HEK293 (cell line): ENCODE measurements at regions not wholly inside any gene's neighbourhood (a gene's known extent, or its start where the extent isn't known, plus 50 kb on each side); places are given as distances from the start of the nearest gene placed in this dataset.
"Not testable (repeated sequence)": the region's sequence is repeated elsewhere in the genome, so short reads cannot be mapped to it uniquely, and the experiment has no call there.

Experiments used
- CTCF ChIA-PET: fragments of 350-600 bp; formaldehyde crosslinking; extraction: SDS; loops from one replicate; lab custom pipeline; 2021; ENCODE audit warnings: antibody characterized with exemption; lab: Yijun Ruan, JAX
- POLR2A ChIA-PET: fragments of 300-600 bp; formaldehyde crosslinking; extraction: SDS; loops from one replicate; lab custom pipeline; 2020; ENCODE audit warnings: antibody characterized with exemption, inconsistent platforms; lab: Yijun Ruan, JAX
- H3K27ac ChIP-seq: fragments of 200-500 bp; sonication (Bioruptor generic); 2 replicates; pipeline ENCODE4 v1.5.1; 2014; ENCODE audit warnings: low read depth, low read length, control low read depth, inconsistent platforms; ENCODE audit errors: extremely low read depth
- H3K36me3 ChIP-seq, 2 experiments: fragments of 200-500 bp in 1 of 2; sonication (Bioruptor generic) in 1 of 2; 1 replicate in 1 of 2; 2 replicates in 1 of 2; pipeline ENCODE4 v1.5.1; 2014 to 2017; ENCODE audit warnings: inconsistent platforms in 2 of 2, low read length in 2 of 2; ENCODE audit not compliant: control insufficient read depth in 2 of 2, insufficient read depth in 1 of 2
- H3K4me1 ChIP-seq: fragments of 200-500 bp; sonication (Bioruptor generic); 2 replicates; pipeline ENCODE4 v1.5.1; 2014; ENCODE audit warnings: mild to moderate bottlenecking, low read length, inconsistent platforms; ENCODE audit not compliant: control insufficient read depth, insufficient read depth
- H3K4me3 ChIP-seq: 2 replicates; pipeline ENCODE4 v1.5.1; 2011; ENCODE audit warnings: low read depth, mild to moderate bottlenecking, control low read depth, low read length, moderate library complexity
- H3K9me3 ChIP-seq: fragments of 200-500 bp; sonication (Bioruptor generic); 2 replicates; pipeline ENCODE4 v1.5.1; 2014; ENCODE audit warnings: low read depth, low read length, inconsistent platforms; ENCODE audit not compliant: control insufficient read depth, insufficient read depth
- GLI2 ChIP-seq: fragments of 450-650 bp; formaldehyde crosslinking; IDR thresholded peaks from 2 replicates; pipeline ENCODE4; 2017; ENCODE audit warnings: missing biosample characterization, missing genetic modification characterization, low read depth, borderline replicate concordance
- GLI4 ChIP-seq: fragments of 450-650 bp; formaldehyde crosslinking; IDR thresholded peaks from 2 replicates; pipeline ENCODE4 v1.5.1; 2016; ENCODE audit warnings: missing biosample characterization, missing genetic modification characterization
- OSR2 ChIP-seq: fragments of 450-650 bp; formaldehyde crosslinking; IDR thresholded peaks from 2 replicates; pipeline ENCODE4 v1.5.1; 2016; ENCODE audit warnings: missing biosample characterization, missing genetic modification characterization
- YY1 ChIP-seq: fragments of 450-650 bp; formaldehyde crosslinking; IDR thresholded peaks from 2 replicates; pipeline ENCODE4 v1.5.1; 2018; ENCODE audit warnings: missing biosample characterization, missing genetic modification characterization
- YY2 ChIP-seq: fragments of 450-650 bp; formaldehyde crosslinking; IDR thresholded peaks from 2 replicates; pipeline ENCODE4 v1.5.1; 2016; ENCODE audit warnings: missing biosample characterization, missing genetic modification characterization
- ZBTB17 ChIP-seq: fragments of 450-650 bp; formaldehyde crosslinking; IDR thresholded peaks from 2 replicates; pipeline ENCODE4 v1.5.1; 2016; ENCODE audit warnings: missing biosample characterization, missing genetic modification characterization
- ZBTB20 ChIP-seq: fragments of 450-650 bp; formaldehyde crosslinking; IDR thresholded peaks from 2 replicates; pipeline ENCODE4 v1.5.1; 2016; ENCODE audit warnings: missing biosample characterization, missing genetic modification characterization
- ZBTB26 ChIP-seq: fragments of 450-650 bp; formaldehyde crosslinking; optimal IDR thresholded peaks from 2 replicates; pipeline ENCODE3; 2016; ENCODE audit warnings: missing biosample characterization, mild to moderate bottlenecking, missing genetic modification characterization
- ZEB2 ChIP-seq: fragments of 450-650 bp; formaldehyde crosslinking; IDR thresholded peaks from 2 replicates; pipeline ENCODE4 v1.5.1; 2016; ENCODE audit warnings: missing biosample characterization, missing genetic modification characterization
- ZNF214 ChIP-seq: fragments of 450-650 bp; formaldehyde crosslinking; IDR thresholded peaks from 2 replicates; pipeline ENCODE4 v1.5.1; 2017; ENCODE audit warnings: missing biosample characterization, mild to moderate bottlenecking, missing genetic modification characterization, borderline replicate concordance
- ZNF24 ChIP-seq: fragments of 450-650 bp; formaldehyde crosslinking; IDR thresholded peaks from 2 replicates; pipeline ENCODE4 v1.5.1; 2016; ENCODE audit warnings: missing biosample characterization, missing genetic modification characterization
- ZNF311 ChIP-seq: fragments of 450-650 bp; formaldehyde crosslinking; IDR thresholded peaks from 2 replicates; pipeline ENCODE4 v1.5.1; 2017; ENCODE audit warnings: missing biosample characterization, missing genetic modification characterization, borderline replicate concordance
- ZNF398 ChIP-seq: fragments of 450-650 bp; formaldehyde crosslinking; IDR thresholded peaks from 2 replicates; pipeline ENCODE4 v1.5.1; 2017; ENCODE audit warnings: missing biosample characterization, missing genetic modification characterization
- ZNF544 ChIP-seq: fragments of 450-650 bp; formaldehyde crosslinking; IDR thresholded peaks from 2 replicates; pipeline ENCODE4 v1.5.0; 2017; ENCODE audit warnings: missing biosample characterization, missing genetic modification characterization
- ZNF548 ChIP-seq: fragments of 450-650 bp; formaldehyde crosslinking; IDR thresholded peaks from 2 replicates; pipeline ENCODE4 v1.5.1; 2016; ENCODE audit warnings: missing biosample characterization, missing genetic modification characterization
- ZNF571 ChIP-seq: fragments of 450-650 bp; formaldehyde crosslinking; IDR thresholded peaks from 2 replicates; pipeline ENCODE4 v1.5.0; 2017; ENCODE audit warnings: missing biosample characterization, missing genetic modification characterization
- ZNF645 ChIP-seq: fragments of 450-650 bp; formaldehyde crosslinking; IDR thresholded peaks from 2 replicates; pipeline ENCODE4; 2016; ENCODE audit warnings: missing biosample characterization, missing genetic modification characterization
- ZNF654 ChIP-seq: fragments of 450-650 bp; formaldehyde crosslinking; IDR thresholded peaks from 2 replicates; pipeline ENCODE4 v1.5.1; 2016; ENCODE audit warnings: low read depth, missing biosample characterization, missing genetic modification characterization
- ZNF664 ChIP-seq: fragments of 450-650 bp; formaldehyde crosslinking; IDR thresholded peaks from 2 replicates; pipeline ENCODE4 v1.5.1; 2016; ENCODE audit warnings: missing biosample characterization, missing genetic modification characterization
- TF ChIP-seq, protein P1 (sequence below): IDR thresholded peaks from 2 replicates; pipeline ENCODE4 v1.6.1; 2011; ENCODE audit warnings: mild to moderate bottlenecking, low read depth, low read length, borderline replicate concordance
- TF ChIP-seq, protein P2 (sequence below): fragments of 450-650 bp; IDR thresholded peaks from 2 replicates; pipeline ENCODE4 v1.5.1; 2018; ENCODE audit warnings: missing biosample characterization, mild to moderate bottlenecking, missing genetic modification characterization

DNA sequence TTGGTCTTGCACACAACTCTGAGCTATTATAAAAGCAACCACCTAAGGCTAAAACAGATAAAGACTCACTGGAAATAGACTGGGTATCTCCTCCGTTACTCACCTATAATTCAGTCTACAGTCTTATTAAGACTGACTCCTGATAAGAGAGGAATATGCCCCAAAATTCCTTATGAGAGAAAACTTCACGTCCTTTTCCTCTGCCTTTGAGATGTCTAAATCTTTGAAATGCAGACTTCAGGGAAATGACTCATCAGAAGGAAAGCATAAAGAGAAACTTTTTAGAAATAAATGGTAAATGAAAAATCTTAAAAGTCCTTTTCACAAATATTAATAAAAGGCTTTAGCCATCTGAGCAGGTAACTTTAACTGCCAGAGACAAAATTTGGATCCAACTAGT lies 187.5 kb upstream of the RTL1 start:
- ChIA-PET POLR2A (no interaction called here), CTCF (no interaction called here)
- Histone ChIP-seq H3K36me3 (no peaks in the 10 kb centered on the region), H3K4me3 (no peak overlapping the region), H3K27ac (no peak overlapping the region), H3K9me3 (no peaks in the 10 kb centered on the region), H3K4me1 (no peaks in the 10 kb centered on the region)
- no peak for TF ChIP-seq ZBTB17
- no peak for TF ChIP-seq GLI2 (tag by site-specific recombination)

DNA sequence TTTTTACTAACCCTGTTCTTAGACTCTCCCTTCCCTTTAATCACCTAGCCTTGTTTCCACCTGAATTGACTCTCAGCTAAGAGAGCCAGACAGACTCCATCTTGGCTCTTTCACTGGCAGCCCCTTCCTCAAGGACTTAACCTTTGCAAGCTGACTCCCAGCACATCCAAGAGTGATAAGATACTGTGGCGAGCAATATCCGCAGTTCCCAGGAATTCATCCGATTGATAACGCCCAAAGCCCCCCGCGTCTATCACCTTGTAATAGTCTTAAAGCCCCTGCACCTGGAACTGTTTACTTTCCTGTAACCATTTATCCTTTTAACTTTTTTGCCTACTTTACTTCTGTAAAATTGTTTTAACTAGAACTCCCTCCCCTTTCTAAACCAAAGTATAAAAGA lies 191.4 kb upstream of the RTL1 start:
- H3K4me3 ChIP-seq, POLR2A ChIA-PET, H3K27ac ChIP-seq, CTCF ChIA-PET, H3K36me3 ChIP-seq, H3K4me1 ChIP-seq, H3K9me3 ChIP-seq: not testable (repeated sequence)

GRCh38 chr14:101096551-101096950 lies 193.0 kb upstream of the RTL1 start:
- CTCF ChIA-PET, result interaction anchor here (0.6 kb wide), 1 partner anchor 712 kb away, joined by 3 read pairs; no protein-coding TSS in a partner anchor
- no peaks in the 10 kb centered on the region; the same call in 1 of the 2 replicates for H3K9me3 ChIP-seq
- no peaks in the 10 kb centered on the region for H3K4me1 ChIP-seq
- H3K36me3 ChIP-seq, result no peaks in the 10 kb centered on the region
- no peak overlapping the region for H3K27ac ChIP-seq
- POLR2A ChIA-PET, result interaction anchor here (0.6 kb wide), 1 partner anchor 71 kb away, joined by 3 read pairs; no protein-coding TSS in a partner anchor
- TF ChIP-seq ZNF311 (tag by site-specific recombination), result no peak
- no peak overlapping the region for H3K4me3 ChIP-seq

DNA sequence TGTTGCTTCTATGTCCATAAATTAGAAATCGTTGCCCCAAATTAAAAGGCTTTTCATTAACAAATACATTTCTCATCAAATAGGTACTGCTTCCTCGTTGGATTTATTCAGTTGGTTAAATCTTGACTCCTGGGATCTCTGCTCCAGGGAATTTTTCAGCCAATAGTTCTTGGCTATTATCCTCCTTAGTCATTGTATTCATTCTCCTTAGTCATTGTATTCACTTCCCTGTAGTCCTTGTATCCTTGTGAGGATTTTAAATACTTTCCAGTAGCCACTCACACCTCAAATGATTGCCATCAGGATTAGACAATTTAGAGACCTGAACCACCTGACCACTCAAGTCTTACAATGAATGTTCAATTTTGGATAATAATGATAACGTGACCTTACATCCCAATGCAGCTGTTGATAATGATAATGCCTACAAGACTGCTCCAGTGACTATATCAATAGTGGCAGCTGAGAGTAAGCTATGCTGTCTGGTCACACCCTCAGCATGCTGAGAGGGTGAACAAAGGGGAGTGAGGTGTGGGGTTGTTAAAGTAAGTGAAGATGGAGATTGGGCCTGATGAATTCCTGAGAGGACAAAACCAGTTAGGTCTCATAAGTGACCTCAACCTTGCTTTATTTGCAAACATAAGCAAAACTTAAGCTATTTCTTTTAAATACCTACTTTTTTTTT lies 193.7 kb upstream of the RTL1 start:
- Histone ChIP-seq H3K4me3 (no peak overlapping the region), H3K9me3 (no peaks in the 10 kb centered on the region; the same call in 1 of the 2 replicates), H3K36me3 (no peaks in the 10 kb centered on the region), H3K4me1 (no peaks in the 10 kb centered on the region), H3K27ac (no peak overlapping the region)
- ChIA-PET CTCF (interaction anchor here (0.5 to 0.6 kb wide), 2 partner anchors 242 to 713 kb away, joined by 3 read pairs; no protein-coding TSS in a partner anchor), POLR2A (no interaction called here)
- TF ChIP-seq ZNF214 (tag by site-specific recombination) (no peak), ZNF571 (tag by site-specific recombination) (no peak), ZNF24 (no peak), ZNF548 (tag by site-specific recombination) (no peak), ZBTB26 (tag by site-specific recombination) (no peak), ZNF664 (tag by site-specific recombination) (no peak), ZEB2 (no peak), ZNF398 (no peak), ZBTB17 (no peak), ZBTB20 (tag by site-specific recombination) (no peak), ZNF544 (no peak), GLI4 (tag by site-specific recombination) (no peak), ZNF654 (tag by site-specific recombination) (no peak), YY2 (no peak), ZNF645 (tag by site-specific recombination) (no peak), YY1 (tag by site-specific recombination) (no peak), OSR2 (tag by site-specific recombination) (no peak)
- TF ChIP-seq, protein P1, sequence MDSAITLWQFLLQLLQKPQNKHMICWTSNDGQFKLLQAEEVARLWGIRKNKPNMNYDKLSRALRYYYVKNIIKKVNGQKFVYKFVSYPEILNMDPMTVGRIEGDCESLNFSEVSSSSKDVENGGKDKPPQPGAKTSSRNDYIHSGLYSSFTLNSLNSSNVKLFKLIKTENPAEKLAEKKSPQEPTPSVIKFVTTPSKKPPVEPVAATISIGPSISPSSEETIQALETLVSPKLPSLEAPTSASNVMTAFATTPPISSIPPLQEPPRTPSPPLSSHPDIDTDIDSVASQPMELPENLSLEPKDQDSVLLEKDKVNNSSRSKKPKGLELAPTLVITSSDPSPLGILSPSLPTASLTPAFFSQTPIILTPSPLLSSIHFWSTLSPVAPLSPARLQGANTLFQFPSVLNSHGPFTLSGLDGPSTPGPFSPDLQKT, result no peak
- TF ChIP-seq, protein P2, sequence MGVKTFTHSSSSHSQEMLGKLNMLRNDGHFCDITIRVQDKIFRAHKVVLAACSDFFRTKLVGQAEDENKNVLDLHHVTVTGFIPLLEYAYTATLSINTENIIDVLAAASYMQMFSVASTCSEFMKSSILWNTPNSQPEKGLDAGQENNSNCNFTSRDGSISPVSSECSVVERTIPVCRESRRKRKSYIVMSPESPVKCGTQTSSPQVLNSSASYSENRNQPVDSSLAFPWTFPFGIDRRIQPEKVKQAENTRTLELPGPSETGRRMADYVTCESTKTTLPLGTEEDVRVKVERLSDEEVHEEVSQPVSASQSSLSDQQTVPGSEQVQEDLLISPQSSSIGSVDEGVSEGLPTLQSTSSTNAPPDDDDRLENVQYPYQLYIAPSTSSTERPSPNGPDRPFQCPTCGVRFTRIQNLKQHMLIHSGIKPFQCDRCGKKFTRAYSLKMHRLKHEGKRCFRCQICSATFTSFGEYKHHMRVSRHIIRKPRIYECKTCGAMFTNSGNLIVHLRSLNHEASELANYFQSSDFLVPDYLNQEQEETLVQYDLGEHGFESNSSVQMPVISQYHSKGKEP (tag by site-specific recombination), result no peak
